Neutrophil (primary cell): ENCODE measurements at regions not wholly inside any gene's neighbourhood (a gene's known extent, or its start where the extent isn't known, plus 50 kb on each side); places are given as distances from the start of the nearest gene placed in this dataset.

Experiments used
- H3K27ac ChIP-seq: fragments of 200-600 bp; sonication (generic); 2 replicates; pipeline ENCODE4 v1.5.1; 2016; ENCODE audit warnings: mild to moderate bottlenecking, moderate library complexity
- H3K27me3 ChIP-seq: fragments of 200-600 bp; sonication (generic); 2 replicates; pipeline ENCODE4 v1.6.0; 2016; ENCODE audit warnings: mild to moderate bottlenecking
- H3K36me3 ChIP-seq: fragments of 200-600 bp; sonication (generic); 2 replicates; pipeline ENCODE4 v1.5.1; 2017
- H3K4me1 ChIP-seq, 2 experiments: fragments of 200-600 bp in 1 of 2; sonication (generic) in 1 of 2; 1 replicate in 1 of 2; 2 replicates in 1 of 2; pipeline versions ENCODE4 v1.5.1 to v1.6.1; 2013 to 2016; ENCODE audit warnings: low read depth in 1 of 2, low read length in 1 of 2, mild to moderate bottlenecking in 1 of 2, moderate library complexity in 1 of 2; ENCODE audit not compliant: control insufficient read depth in 1 of 2, insufficient read depth in 1 of 2
- H3K4me3 ChIP-seq, 2 experiments: fragments of 200-600 bp in 1 of 2; sonication (generic) in 1 of 2; 1 replicate in 1 of 2; 2 replicates in 1 of 2; pipeline ENCODE4 v1.5.1; 2013 to 2016; ENCODE audit warnings: low read depth in 1 of 2, low read length in 1 of 2, mild to moderate bottlenecking in 1 of 2, moderate library complexity in 1 of 2
- H3K9me3 ChIP-seq: fragments of 200-600 bp; sonication (generic); 2 replicates; pipeline ENCODE4 v1.5.1; 2016
- CTCF ChIP-seq: fragments of 200-600 bp; sonication (generic); IDR thresholded peaks from 2 replicates; pipeline ENCODE4 v1.5.1; 2016; ENCODE audit warnings: antibody characterized with exemption

- H3K4me1 ChIP-seq: no peaks in the 10 kb centered on the region
- H3K36me3 ChIP-seq: no peaks in the 10 kb centered on the region
- H3K9me3 ChIP-seq: no peaks in the 10 kb centered on the region
- no peak overlapping the region for H3K4me3 ChIP-seq
- TF ChIP-seq CTCF: no peak
- no peak overlapping the region for H3K27ac ChIP-seq
- H3K27me3 ChIP-seq: peaks cover 66% of the 10 kb centered on the region
These were observed 51.1 kb upstream of the ROPN1 start for GRCh38 chr3:124043023-124043422.

GRCh38 chr3:124044956-124045355 is 53.0 kb upstream of the ROPN1 start:
- Histone ChIP-seq H3K36me3 (no peaks in the 10 kb centered on the region), H3K27me3 (peaks cover 61% of the 10 kb centered on the region)

GRCh38 chr3:124048967-124049798 is 57.3 kb upstream of the ROPN1 start:
- H3K36me3 ChIP-seq: no peaks in the 10 kb centered on the region
- H3K27ac ChIP-seq: no peak overlapping the region
- H3K9me3 ChIP-seq: no peaks in the 10 kb centered on the region
- H3K27me3 ChIP-seq: peaks cover 58% of the 10 kb centered on the region
- TF ChIP-seq CTCF: no peak
- no peak overlapping the region for H3K4me3 ChIP-seq
- H3K4me1 ChIP-seq: no peaks in the 10 kb centered on the region

More at GRCh38 chr3:124044956-124045355, 53.0 kb upstream of the ROPN1 start:
- H3K4me1 ChIP-seq: no peaks in the 10 kb centered on the region
- no peaks in the 10 kb centered on the region for H3K9me3 ChIP-seq
- no peak overlapping the region for H3K27ac ChIP-seq
- TF ChIP-seq CTCF: no peak
- no peak overlapping the region for H3K4me3 ChIP-seq

GRCh38 chr3:124051636-124052035 is 59.7 kb upstream of the ROPN1 start:
- Histone ChIP-seq H3K27me3 (peaks cover 42% of the 10 kb centered on the region), H3K4me1 (no peaks in the 10 kb centered on the region), H3K4me3 (no peak overlapping the region), H3K36me3 (no peaks in the 10 kb centered on the region), H3K27ac (no peak overlapping the region), H3K9me3 (no peaks in the 10 kb centered on the region)
- no peak for TF ChIP-seq CTCF

- no peaks in the 10 kb centered on the region for H3K36me3 ChIP-seq
- H3K4me1 ChIP-seq: no peaks in the 10 kb centered on the region
- peaks cover 38% of the 10 kb centered on the region for H3K27me3 ChIP-seq
- no peak overlapping the region for H3K4me3 ChIP-seq
- TF ChIP-seq CTCF: no peak
- H3K9me3 ChIP-seq: no peaks in the 10 kb centered on the region
- H3K27ac ChIP-seq: no peak overlapping the region
These were observed 61.9 kb upstream of the ROPN1 start for GRCh38 chr3:124053871-124054270.
